DND-41 (cell line): ENCODE measurements at regions not wholly inside any gene's neighbourhood (a gene's known extent, or its start where the extent isn't known, plus 50 kb on each side); places are given as distances from the start of the nearest gene placed in this dataset.

Source experiments
- ATAC-seq: fragments of 200-7000 bp; cut with Tn5 transposase; 3 replicates; pipeline ENCODE4 v1.9.1; 2021; ENCODE audit warnings: low read depth; ENCODE audit not compliant: insufficient read depth
- DNase-seq: peaks from one replicate; pipeline ENCODE4 v3.0.0-alpha.2; 2020
- H2AFZ ChIP-seq: 2 replicates; pipeline ENCODE4 v1.6.0; 2012; ENCODE audit warnings: low read depth, low read length
- H3K27ac ChIP-seq: 2 replicates; pipeline ENCODE4 v1.5.1; 2012; ENCODE audit warnings: low read length, inconsistent platforms
- H3K27me3 ChIP-seq: fragments of 200-600 bp; sonication (generic); 2 replicates; pipeline ENCODE4 v1.6.0; 2012; ENCODE audit warnings: low read length, mild to moderate bottlenecking, inconsistent platforms; ENCODE audit not compliant: insufficient read depth, poor library complexity
- H3K36me3 ChIP-seq: 2 replicates; pipeline ENCODE4 v1.5.1; 2012; ENCODE audit warnings: low read length, inconsistent platforms; ENCODE audit not compliant: insufficient read depth
- H3K4me1 ChIP-seq: 2 replicates; pipeline ENCODE4 v1.5.1; 2012; ENCODE audit warnings: mild to moderate bottlenecking, low read length; ENCODE audit not compliant: insufficient read depth
- H3K4me2 ChIP-seq: 2 replicates; pipeline ENCODE4 v1.6.0; 2012; ENCODE audit warnings: mild to moderate bottlenecking, moderate library complexity, low read length, inconsistent platforms; ENCODE audit not compliant: insufficient read depth
- H3K4me3 ChIP-seq, 2 experiments: fragments of 200-600 bp in 1 of 2; shearing (Covaris generic) in 1 of 2; 2 replicates each; pipeline ENCODE4 v1.5.1; 2012 to 2016; ENCODE audit warnings: inconsistent platforms in 2 of 2, low read length in 2 of 2, mild to moderate bottlenecking in 2 of 2, low read depth in 1 of 2, moderate library complexity in 1 of 2
- H3K79me2 ChIP-seq: 2 replicates; pipeline ENCODE4 v1.6.0; 2012; ENCODE audit warnings: low read length, inconsistent platforms; ENCODE audit not compliant: insufficient read depth
- H3K9ac ChIP-seq: 2 replicates; pipeline ENCODE4 v1.6.0; 2012; ENCODE audit warnings: low read depth, mild to moderate bottlenecking, inconsistent platforms, low read length, moderate library complexity
- H3K9me3 ChIP-seq: 2 replicates; pipeline ENCODE4 v1.5.1; 2012; ENCODE audit warnings: low read length, moderate library complexity, mild to moderate bottlenecking, inconsistent platforms; ENCODE audit not compliant: insufficient read depth, severe bottlenecking
- H4K20me1 ChIP-seq: 2 replicates; pipeline ENCODE4 v1.6.0; 2012; ENCODE audit warnings: low read length; ENCODE audit not compliant: insufficient read depth
- EZH2 ChIP-seq: IDR thresholded peaks from 3 replicates; pipeline ENCODE4 v1.6.1; 2012; ENCODE audit warnings: borderline replicate concordance, low read depth, mild to moderate bottlenecking, moderate library complexity, low read length, inconsistent platforms; ENCODE audit not compliant: severe bottlenecking
- TF ChIP-seq, protein P1 (sequence below): IDR thresholded peaks from 2 replicates; pipeline ENCODE4 v1.5.1; 2012; ENCODE audit warnings: borderline replicate concordance, low read length, moderate library complexity, mild to moderate bottlenecking; ENCODE audit not compliant: poor library complexity, severe bottlenecking; ENCODE audit errors: extremely low read depth

DNA sequence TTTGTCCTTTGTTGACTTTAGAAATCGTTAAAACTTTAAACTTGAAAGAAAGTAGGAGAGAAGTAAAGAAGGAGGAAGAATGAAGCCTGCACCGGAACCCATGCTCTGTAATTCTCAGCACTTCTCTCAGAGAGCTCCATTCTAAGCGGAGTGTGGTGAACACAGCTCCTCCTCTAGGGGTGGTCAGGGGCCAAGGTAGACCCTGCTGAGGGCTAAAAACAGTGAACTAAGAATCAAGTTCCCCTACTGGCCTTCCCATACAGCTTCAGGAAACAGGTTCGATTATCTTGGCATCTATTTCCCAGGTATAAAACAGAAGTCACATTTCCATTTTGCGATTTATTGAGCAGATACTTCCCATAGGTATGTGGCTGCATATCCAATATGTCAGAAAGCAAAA lies 92.7 kb upstream of the ASAP2 start:
- DNase-seq (no peak), ATAC-seq (no peak)
- Histone ChIP-seq H2AFZ (no peak overlapping the region), H4K20me1 (no peaks in the 10 kb centered on the region), H3K27me3 (no peaks in the 10 kb centered on the region), H3K27ac (no peak overlapping the region), H3K9me3 (no peaks in the 10 kb centered on the region), H3K9ac (no peak overlapping the region), H3K4me3 (no peak overlapping the region), H3K4me2 (no peak overlapping the region), H3K4me1 (no peaks in the 10 kb centered on the region), H3K79me2 (no peaks in the 10 kb centered on the region), H3K36me3 (no peaks in the 10 kb centered on the region)
- TF ChIP-seq, protein P1, sequence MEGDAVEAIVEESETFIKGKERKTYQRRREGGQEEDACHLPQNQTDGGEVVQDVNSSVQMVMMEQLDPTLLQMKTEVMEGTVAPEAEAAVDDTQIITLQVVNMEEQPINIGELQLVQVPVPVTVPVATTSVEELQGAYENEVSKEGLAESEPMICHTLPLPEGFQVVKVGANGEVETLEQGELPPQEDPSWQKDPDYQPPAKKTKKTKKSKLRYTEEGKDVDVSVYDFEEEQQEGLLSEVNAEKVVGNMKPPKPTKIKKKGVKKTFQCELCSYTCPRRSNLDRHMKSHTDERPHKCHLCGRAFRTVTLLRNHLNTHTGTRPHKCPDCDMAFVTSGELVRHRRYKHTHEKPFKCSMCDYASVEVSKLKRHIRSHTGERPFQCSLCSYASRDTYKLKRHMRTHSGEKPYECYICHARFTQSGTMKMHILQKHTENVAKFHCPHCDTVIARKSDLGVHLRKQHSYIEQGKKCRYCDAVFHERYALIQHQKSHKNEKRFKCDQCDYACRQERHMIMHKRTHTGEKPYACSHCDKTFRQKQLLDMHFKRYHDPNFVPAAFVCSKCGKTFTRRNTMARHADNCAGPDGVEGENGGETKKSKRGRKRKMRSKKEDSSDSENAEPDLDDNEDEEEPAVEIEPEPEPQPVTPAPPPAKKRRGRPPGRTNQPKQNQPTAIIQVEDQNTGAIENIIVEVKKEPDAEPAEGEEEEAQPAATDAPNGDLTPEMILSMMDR = no peak
- no peak for TF ChIP-seq EZH2

GRCh38 chr2:9113262-9113661 lies 93.3 kb upstream of the ASAP2 start:
- Histone ChIP-seq H3K27me3 (no peaks in the 10 kb centered on the region), H3K9me3 (no peaks in the 10 kb centered on the region), H2AFZ (no peak overlapping the region), H3K4me3 (no peak overlapping the region), H3K9ac (no peak overlapping the region), H3K4me2 (no peak overlapping the region), H3K4me1 (no peaks in the 10 kb centered on the region), H3K36me3 (no peaks in the 10 kb centered on the region), H3K27ac (no peak overlapping the region), H4K20me1 (no peaks in the 10 kb centered on the region), H3K79me2 (no peaks in the 10 kb centered on the region)
- no peak for DNase-seq
- no peak for ATAC-seq
- TF ChIP-seq EZH2 = no peak
- TF ChIP-seq, protein P1 = no peak

DNA sequence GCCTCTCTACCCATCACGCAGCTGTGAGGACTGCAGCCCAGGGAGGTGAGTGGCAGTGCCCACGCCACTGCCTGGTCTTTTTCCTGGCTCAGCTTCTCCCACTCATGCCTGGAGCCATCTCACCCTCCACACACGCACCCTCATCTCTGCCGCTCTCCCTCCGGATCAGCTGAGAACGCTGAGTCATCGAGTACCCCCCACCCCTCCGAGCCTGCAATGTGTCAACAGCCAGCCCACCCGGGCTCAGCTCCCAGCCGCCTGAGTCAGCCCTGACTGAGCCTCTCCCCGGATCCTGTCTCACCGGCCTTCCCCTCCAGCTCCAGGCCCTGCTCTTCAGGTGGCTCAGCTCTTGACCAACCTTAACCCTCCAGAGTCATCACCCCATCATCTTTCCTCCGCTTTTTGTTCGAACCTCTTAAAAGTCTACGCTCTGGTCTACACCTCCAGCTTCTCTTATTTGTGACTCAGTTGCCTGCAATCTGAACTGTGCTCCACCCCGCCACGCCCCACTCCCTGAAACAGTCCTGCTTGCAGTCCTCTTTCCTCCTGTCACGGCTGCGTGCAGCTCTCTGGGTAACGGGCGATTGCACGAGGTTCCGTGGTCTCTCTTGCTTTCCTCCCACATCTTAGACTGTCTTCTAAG lies 94.4 kb upstream of the ASAP2 start:
- Histone ChIP-seq H2AFZ (no peak overlapping the region), H3K4me2 (no peak overlapping the region)
- no peak for DNase-seq

More for the DNA sequence above, 94.4 kb upstream of the ASAP2 start:
- H3K27me3 ChIP-seq = no peaks in the 10 kb centered on the region
- H3K79me2 ChIP-seq = no peaks in the 10 kb centered on the region
- H3K4me1 ChIP-seq = no peaks in the 10 kb centered on the region
- H3K36me3 ChIP-seq = no peaks in the 10 kb centered on the region
- no peaks in the 10 kb centered on the region for H3K9me3 ChIP-seq
- ATAC-seq = peak; percentile 36; the same call in 2 of the 3 replicates
- no peak for TF ChIP-seq EZH2
- TF ChIP-seq, protein P1 = no peak
- no peak overlapping the region for H3K4me3 ChIP-seq
- H3K9ac ChIP-seq = no peak overlapping the region
- H3K27ac ChIP-seq = no peak overlapping the region
- H4K20me1 ChIP-seq = no peaks in the 10 kb centered on the region
